HG03460 (cell line): ENCODE measurements at regions not wholly inside any gene's neighbourhood (a gene's known extent, or its start where the extent isn't known, plus 50 kb on each side); places are given as distances from the start of the nearest gene placed in this dataset.

Experiments
- ATAC-seq: cut with Tn5 transposase; IDR thresholded peaks from one replicate; pipeline ENCODE4 v1.9.1; 2021; ENCODE audit not compliant: unreplicated experiment

DNA sequence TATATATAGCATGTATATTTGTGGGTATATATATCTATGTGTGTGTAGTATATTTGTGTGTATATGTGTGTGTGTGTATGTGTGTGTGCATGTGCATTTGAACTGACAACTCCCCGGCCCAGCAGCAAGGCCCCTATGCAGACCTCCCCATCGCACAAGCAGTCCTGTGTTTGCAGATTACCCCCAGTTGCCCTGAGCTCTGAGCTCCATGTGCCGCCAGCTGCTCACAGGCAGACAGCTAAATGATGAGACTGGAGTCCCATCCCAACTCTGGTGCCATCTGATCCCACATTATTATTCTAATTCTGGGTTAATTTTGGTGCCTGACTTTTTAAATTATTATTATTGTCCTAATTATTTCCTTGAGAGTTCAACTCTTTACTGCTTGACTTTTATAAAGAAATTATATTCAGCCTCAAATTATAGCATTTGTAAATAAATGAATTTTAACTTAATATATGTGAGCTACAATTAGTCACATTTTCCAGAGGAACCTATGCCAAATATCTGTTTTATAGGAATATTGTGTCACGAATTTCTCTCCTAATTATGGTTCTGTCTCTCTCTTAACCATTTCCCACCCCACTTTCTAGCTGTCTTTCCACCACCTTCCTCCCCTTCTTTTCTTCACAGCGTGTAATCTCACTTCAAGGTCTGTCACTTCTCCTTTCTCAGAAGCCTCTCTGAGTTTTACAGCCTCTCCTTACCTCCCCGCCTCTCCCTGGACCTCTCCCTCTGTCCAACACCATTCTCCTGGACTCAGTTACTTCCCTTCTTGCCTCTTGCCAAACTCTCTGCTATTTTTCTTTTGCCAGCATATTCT lies 90.6 kb upstream of the SYNDIG1 start:
- ATAC-seq: no peak

DNA sequence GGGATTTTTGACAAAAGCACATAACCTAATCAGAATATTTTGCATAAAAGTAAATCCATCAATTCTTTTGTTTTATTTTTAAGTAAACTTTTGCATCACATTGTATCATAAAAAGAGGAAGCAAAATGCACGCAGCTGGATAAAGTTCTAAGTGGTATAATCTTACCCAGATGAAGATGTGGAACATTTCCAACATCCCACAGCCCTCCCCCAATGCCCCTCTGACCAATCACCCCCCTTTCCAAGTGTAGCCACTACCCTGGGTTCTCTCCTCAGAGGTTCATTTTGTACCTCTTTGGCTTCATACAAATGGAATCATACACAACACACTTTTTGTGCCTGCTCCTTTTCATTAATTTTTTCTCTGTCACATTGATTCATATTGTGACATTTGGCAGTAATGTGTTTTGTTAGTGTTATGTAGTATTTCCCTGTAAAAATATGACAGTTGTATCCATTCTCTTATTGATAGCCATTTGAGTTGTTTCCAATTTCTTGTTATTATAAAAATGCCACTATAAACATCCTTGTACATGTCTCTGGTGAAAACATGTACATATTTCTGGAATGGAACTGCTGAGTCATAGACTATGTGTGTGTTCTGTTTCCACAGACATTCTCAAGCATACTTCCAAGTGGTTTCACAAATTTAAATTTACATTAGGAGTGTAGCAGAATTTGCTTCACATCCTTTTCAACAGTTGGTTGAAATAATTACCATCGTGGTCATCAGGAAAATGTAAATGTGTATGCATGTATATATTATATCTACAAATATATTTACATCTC lies 92.9 kb upstream of the SYNDIG1 start:
- no peak for ATAC-seq

DNA sequence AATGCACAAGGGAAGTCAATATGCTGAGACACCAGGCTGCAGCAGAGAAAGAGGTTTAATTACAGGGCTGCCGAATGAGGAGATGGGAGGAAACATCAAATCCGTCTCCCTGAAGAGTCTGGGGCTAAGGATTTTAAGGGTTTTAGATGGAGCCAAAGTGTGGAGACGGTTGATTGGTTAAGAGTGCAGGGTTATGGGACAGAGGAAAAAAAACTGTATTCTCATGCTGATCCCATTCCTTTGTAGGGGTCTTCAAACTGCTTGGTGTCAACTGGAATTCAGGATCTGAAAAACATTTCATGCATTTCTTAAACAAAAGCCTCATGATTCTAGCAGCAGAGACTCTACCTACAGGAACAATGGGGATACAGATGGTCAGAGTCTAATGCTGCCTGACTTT lies 96.1 kb upstream of the SYNDIG1 start:
- no peak for ATAC-seq

DNA sequence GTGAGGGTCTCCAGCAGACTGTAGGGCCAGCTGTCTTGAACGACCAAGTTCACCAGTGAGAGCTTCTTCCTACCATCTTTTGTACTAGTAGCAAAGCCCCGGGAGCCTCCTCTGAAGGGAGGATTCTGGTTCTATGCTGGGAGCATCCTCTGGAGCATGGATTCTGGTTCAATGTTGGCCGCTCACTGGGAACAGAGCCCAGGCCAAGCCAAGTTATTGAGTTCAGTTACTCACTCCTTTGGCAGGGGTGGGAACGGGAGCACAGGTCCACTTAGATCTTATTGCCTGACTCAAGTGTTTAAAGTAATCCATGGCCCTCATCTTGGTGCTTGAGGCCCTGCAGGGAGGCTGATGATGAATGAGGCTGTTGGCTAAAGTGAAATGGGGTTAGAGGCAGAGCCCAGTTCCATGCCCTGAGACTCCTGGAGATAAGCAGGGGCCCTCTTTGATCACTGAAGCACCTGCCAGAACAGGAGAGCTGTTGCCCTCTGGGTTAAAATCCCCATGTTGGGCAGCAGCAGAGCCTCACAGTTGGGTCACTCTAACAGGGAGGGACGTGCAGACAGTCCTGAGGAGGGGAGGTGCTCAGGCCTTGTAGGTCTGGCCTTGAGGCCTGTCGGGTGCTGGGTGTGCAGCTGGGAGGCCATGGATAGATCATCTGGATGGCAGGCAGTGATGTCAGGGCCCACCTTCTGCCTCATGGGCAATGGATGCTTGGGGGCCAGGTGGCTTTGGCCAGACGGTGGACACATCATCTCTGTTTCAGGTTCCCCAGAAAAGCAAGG lies 98.3 kb upstream of the SYNDIG1 start:
- no peak for ATAC-seq

DNA sequence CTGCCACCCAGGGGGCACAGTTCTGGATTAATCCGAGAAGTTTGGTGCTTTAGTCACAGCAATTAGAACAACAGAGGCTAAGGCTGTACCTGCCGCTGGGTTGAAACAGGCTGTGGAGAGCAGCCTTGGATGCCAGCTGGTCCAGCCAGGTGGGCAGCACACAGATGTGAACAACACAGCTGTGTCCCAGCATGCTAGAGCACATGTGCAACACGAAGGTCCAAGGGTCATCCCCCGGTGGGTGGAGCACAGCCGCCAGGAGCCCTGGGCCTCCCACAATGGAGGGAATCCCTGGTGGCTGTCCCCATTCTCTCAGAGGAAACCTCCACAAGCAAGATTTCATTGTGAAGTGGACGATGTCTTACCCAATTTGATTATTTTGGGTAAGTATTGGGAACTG lies 99.2 kb upstream of the SYNDIG1 start:
- ATAC-seq: no peak

DNA sequence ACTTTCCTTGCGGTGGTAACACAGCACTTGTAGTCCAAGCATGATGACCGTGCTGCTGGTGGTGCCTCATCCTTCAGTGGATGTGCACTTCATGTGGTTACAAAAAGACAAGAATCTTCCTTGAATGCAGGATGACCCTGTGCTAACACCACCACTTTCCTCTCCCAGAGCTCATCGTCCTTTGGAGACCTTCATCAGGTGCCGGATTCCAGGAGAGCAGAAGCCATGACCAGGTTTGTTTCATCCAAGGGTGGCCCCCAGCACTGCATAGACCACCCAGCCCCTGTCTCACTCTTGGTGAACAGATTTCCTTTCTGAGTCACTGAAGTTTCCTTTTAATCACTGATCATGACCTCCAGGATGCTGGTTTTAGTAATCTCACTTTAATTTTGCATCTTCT lies 101.2 kb upstream of the SYNDIG1 start:
- ATAC-seq: no peak

DNA sequence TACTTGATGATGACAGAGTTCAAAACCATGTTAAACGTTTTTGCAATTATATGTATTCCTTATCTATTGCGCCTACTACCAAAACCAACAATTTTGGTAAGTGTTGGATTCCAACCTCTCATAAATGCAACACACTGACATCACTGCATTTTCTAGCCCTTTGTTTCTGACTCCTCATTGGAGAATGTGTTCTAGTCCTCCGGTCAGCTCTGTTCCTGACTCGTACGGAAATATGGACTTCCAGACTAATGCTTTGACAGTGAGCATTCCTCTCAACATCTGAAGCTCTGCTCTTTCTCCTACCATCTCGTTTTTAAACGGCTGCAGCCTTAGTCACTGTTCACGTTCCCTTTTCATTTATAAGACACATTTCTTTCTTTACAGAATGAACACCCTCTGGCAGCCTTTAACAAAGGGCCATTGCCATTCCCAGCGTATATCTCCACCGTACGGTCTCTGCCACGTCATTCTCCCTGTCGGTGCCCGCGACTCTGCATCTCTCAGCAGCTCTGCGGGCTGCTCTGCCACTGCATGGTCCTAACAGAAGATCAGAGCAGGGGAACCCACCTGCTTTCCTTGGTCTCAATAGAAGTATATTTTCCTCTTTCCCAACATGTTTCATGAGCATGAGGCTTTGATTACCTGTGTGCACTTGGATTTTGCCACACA lies 103.0 kb upstream of the SYNDIG1 start:
- no peak for ATAC-seq

DNA sequence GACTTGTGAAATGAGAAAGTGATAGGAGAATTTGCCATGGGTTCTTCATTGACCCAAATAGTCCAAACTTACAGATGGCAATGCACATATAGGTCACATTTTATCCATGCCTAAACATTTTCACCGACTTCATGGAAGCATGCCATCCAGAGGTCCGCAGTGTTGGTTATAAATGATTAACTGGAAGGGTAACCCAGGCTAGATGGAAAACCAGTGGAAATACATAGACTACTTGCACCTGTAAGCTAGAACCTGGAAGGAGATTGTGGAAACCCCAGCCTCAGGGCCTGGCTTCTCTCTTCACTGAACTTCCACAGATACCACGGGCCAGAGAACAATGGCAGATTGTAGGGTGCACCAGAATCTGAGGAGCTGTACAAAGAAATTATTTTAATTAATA lies 103.8 kb upstream of the SYNDIG1 start:
- ATAC-seq: no peak

DNA sequence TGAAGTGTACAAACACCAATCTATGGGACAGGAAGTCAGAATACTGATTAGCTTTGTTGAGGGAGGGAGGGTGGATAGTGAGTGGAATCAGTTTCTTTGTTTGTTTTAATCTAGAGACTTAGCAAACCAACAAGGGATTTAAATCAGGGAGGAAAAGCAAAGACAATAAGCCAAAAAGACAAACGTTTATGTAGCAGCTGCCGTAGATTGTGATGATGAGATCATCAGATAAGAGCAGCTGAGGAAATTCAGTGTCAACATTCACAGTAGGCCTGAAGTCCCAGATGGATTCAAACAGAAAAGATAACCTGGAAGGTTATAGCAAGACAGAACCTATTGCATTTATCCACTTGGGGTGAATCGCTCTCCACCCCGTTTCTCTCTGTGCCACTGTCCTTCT lies 104.9 kb upstream of the SYNDIG1 start:
- ATAC-seq: no peak

DNA sequence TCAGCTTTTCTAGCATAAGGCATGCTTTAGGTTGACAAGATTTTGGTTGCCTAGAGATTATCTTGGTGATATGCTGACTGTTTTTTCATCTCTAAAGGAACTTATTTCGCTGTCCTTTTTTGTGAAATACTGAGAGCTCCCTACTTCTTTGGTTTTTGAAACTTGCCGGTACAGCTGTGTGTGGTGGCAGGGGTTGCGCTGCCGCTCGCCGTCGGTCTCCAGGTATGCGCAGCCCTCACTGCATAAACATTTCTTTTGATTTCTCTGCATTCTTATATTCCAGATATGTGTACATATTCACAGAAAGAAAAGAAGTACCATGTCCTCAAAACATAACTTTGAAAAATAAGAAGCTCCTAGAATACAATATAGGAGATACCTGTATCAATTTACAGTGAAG lies 106.4 kb upstream of the SYNDIG1 start:
- no peak for ATAC-seq

DNA sequence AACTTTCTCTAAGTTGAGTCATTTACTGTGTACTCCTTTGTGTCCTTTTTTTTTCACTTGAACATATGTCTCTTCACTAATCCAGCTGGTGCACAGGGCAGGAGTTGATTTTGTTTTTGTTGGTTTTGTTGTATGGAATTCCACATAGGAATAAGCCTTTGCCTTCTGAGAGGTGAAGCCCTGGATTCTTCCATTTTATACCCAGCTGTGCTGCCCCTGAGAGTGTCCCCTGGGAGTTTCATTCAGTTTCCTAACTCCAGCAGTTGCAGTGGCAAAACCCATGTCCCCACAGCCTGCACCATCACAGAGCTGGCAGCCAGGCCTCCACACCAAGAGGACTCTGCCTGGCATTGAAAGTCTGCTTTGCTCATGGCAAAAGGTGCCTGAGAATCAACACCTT lies 107.3 kb upstream of the SYNDIG1 start:
- ATAC-seq: no peak

DNA sequence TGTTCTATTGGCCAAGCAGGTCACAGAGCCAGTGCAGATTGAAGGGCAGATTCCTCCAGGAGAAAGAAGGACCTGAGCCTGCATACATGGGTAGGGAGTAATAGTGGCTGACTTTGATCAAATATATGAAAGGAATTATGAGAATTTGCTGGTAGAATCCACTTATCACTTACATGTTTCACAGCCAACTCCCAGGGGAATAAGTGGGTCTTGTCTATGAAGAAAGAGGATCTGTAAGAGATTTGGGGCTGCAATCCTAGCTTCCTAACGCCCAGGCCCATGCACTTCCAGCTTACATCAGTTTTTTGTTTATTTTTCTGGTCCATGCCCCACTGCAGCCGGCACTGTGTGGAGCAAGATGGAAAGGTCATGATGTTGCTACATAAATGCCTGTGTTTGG lies 107.9 kb upstream of the SYNDIG1 start:
- ATAC-seq: no peak

DNA sequence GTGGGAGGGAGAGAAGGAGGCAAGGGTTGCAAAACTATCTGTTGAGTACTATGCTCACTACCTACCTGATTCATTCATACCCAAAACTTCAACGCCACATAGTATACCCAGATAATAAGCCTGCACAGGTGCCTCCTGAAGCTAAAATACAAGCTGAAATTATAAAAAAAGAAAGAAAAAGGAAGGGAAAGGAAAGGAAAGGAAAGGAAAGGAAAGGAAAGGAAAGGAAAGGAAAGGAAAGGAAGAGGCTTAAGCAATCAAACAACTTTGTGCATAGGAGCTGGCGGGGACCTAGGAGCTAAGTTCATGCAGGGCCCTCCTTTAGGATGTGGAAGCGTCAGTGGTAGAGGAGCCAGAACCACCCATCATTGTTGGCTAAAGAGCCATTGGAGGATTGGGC lies 108.9 kb upstream of the SYNDIG1 start:
- no peak for ATAC-seq

DNA sequence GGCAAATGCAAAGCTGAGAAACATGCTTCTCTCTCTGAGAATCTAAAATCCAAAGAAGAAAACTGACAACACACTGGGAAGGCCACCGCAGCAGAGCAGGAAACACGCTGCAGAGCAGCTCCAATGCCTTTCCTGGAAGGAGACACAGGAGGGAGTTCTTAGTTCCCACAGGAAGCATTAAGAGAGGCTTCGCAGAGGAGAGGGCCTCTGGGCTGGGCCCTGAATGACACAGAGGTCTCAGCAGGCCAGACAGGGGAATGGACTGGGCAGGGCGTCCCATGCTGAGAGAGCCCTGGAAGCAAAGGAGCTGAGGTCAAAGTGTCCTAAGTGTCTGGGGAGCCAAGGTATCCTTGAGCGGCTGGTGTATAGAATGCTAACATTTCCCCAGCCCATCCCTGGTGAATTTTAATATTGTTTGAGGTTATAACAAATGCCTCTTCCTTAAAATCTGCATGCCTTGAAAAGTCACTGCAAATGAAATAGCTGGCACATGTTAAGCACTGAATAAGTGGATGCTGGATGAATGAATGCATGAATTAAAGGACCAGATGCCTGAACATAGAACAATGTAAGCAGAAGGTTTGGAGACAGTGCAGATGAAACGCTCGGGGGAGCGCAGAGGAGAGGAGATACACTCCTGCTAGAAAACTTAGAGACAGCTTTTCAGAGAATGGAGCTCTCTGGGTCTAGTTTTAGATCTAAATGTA lies 110.0 kb upstream of the SYNDIG1 start:
- ATAC-seq: no peak

DNA sequence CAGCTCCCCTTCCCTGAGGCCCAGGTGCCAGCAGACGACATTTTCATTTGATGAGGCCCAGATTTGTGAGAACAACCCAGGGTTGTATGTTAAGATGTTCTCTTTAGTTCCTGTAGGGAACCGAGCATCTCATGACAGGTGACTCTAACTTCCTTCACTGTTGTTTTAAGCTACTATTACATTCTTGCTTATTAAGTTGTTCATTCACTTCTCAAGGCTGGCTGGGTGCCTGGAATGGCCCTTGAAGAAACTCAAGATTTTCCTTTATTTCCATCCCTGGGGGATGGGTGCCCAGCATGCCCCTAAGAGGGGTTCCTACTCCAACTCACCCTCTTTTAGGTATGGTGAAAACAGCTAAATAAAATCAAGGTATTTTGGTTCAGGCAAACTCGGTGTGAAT lies 111.5 kb upstream of the SYNDIG1 start:
- ATAC-seq: no peak

DNA sequence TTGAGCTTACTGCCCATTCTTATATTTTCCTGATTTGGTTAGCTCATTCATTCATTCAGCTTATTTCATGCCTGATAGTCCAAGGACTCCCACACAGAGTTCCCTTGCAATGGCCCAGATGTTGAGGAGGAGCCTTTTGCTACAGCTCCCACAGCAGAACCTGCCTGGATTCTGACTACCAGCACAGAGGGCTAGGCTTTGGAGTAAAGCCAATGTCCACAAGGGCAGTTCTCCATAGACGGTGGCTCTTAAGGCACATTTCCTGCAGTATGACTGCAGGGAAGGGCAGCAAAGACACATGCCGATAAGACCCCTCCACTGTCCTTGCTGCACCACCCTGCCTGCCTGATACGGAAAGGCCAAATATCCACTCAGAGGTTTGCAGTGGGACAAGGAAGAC lies 112.3 kb upstream of the SYNDIG1 start:
- ATAC-seq: no peak

DNA sequence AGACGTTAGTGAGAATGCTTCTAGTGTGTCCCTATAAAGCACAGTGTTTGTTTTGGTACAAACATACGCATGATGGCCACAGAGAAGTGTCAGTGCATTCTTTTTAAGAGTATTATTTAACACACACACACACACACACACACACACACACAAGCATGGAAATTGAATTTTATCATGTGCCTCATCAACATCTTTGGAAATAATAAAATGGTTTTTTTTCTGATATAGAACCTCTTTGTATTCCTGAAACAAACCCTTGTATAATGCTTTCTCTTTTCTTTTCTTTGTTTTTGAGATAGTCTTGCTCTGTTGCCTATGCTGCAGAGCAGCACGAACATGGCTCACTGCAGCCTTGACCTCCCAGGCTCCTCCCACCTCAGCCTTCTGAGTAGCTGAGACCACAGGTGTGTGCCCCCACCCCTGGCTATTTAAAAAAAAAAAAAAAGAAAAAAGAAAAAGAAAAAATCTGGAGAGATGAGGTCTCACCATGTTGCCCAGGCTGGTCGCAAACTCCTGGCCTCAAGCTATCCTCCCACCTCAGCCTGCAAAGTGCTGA lies 116.2 kb upstream of the SYNDIG1 start:
- no peak for ATAC-seq

DNA sequence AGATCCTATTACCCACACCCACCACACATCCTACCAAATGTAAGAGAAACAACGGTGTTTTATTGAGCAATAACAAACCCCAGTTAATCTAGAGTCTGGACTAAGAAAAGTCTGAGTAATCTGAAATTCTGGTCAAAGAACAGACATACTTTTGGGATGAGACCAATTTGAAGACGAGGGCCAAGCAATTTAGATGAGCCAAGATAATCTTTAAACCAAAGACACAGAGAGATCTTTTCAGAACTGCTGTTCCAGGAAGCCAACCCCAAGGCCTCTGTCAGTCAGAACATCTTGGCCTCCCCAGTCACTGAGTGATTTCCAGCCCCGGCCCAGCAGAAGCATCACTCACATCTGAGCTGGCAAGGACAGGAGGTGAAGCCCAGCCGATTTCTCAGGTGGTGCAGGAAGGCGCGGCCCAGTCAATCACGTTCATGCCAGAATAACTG lies 118.5 kb upstream of the SYNDIG1 start:
- no peak for ATAC-seq

DNA sequence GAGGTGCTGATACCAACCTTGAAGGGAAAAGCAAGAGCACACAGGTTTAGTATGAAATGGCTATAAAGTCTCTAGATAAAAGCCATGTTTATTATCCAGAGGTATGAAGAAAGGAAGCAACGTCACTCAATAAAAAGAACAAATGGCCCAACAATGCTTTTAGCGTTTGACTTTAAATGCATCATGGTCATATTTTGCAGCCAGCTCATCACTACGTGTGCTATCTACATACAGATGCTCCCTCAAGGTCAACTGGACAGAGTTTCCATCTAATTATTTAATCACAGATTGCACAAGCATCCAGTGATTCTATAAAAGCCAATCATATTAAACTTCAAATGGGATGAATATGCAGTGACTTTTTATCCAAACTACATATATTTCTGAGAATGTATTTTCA lies 127.6 kb upstream of the SYNDIG1 start:
- no peak for ATAC-seq

DNA sequence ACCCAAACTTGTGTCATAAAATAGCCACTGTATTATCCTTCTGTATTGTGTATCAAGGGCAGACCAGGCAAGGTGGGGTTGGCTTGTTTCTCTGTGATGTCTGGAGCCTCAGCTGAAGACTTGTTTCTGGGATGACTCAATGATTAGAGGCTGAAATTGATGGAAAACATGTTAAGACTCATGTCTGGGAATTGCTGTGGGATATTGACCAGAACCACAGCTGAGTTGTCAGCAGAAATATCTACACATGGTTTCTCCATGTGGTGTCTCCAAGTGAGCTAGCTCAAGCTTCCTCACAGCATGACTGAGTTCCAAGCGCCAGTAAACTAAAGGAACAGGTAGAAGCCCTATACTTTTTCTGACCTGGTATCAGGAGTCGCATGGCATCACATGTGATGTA lies 128.5 kb upstream of the SYNDIG1 start:
- ATAC-seq: no peak
